VCaP (cell line): ENCODE measurements at regions not wholly inside any gene's neighbourhood (a gene's known extent, or its start where the extent isn't known, plus 50 kb on each side); places are given as distances from the start of the nearest gene placed in this dataset.

Experiments used
- H3K27ac ChIP-seq: fragments of 450-650 bp; 2 replicates; pipeline ENCODE4 v1.5.1; 2017
- CTCF ChIP-seq: fragments of 450-650 bp; conservative IDR thresholded peaks from 2 replicates; pipeline ENCODE4 v1.5.1; 2017; ENCODE audit warnings: mild to moderate bottlenecking, moderate library complexity

- no peak overlapping the region for H3K27ac ChIP-seq
- no peak for TF ChIP-seq CTCF
These were observed 214.4 kb upstream of the ALG10B start for GRCh38 chr12:38102197-38102596.

- H3K27ac ChIP-seq, result no peak overlapping the region
- TF ChIP-seq CTCF, result no peak
These were observed 206.4 kb upstream of the ALG10B start for GRCh38 chr12:38110026-38110699.

GRCh38 chr12:38113991-38114390 is 202.6 kb upstream of the ALG10B start:
- no peak for TF ChIP-seq CTCF
- H3K27ac ChIP-seq, result no peak overlapping the region

GRCh38 chr12:38116968-38117367 is 199.6 kb upstream of the ALG10B start:
- TF ChIP-seq CTCF, result no peak

GRCh38 chr12:38118632-38119031 is 197.9 kb upstream of the ALG10B start:
- TF ChIP-seq CTCF, result no peak
- H3K27ac ChIP-seq, result no peak overlapping the region

More at GRCh38 chr12:38116968-38117367, 199.6 kb upstream of the ALG10B start:
- no peak overlapping the region for H3K27ac ChIP-seq

GRCh38 chr12:38120438-38120837 is 196.1 kb upstream of the ALG10B start:
- no peak for TF ChIP-seq CTCF
- no peak overlapping the region for H3K27ac ChIP-seq

GRCh38 chr12:38123028-38123427 is 193.5 kb upstream of the ALG10B start:
- peak overlapping the region; percentile 87; the same call in 1 of the 2 replicates for H3K27ac ChIP-seq

GRCh38 chr12:38123566-38124246 is 192.9 kb upstream of the ALG10B start:
- no peak for TF ChIP-seq CTCF
- H3K27ac ChIP-seq, result peak overlapping the region; percentile 87
